Iris pigment epithelial cell (primary cell): ENCODE measurements at regions not wholly inside any gene's neighbourhood (a gene's known extent, or its start where the extent isn't known, plus 50 kb on each side); places are given as distances from the start of the nearest gene placed in this dataset.

Source experiments
- DNase-seq: peaks from one replicate; pipeline ENCODE4 v3.0.0-alpha.2; 2011; ENCODE audit warnings: low read depth

DNA sequence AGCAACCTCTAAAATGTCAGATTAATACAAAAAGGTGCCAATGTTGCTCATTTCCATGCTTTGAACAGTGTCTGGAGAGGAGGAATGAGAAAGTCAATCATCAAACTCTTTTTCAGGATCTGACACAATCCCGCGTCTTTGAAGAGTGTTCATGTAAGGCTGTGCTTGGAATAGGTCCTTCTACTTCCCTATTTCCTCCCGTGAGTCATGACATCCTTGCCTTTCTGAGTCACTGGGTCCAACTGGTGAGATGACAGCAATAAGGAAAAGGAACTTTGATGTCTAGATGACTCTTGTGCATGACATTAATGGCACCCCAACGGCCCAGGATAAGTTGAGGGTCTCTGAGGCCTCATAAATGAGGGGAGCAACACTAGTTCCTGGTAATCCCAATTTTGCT lies 109.0 kb upstream of the CELF4 start:
- DNase-seq, result no peak

DNA sequence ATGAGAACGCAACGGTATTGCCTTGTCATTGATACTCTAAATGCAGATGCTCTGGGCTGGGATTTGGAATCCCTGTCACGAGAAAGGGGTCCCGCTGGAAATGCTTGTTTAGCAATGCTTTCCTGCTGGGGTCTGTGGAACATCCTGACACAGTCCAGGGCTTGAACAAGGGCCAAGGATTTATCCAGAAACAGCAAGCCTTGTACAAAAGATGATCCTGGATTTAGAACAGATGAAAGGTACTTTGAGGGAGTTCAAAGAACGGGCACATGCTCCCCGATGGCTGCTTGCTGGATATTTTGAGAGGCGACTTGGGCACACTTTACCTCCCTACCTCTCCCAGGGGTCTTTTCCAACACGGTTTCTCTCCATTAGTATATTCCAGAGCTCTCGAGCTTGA lies 108.1 kb upstream of the CELF4 start:
- no peak for DNase-seq

DNA sequence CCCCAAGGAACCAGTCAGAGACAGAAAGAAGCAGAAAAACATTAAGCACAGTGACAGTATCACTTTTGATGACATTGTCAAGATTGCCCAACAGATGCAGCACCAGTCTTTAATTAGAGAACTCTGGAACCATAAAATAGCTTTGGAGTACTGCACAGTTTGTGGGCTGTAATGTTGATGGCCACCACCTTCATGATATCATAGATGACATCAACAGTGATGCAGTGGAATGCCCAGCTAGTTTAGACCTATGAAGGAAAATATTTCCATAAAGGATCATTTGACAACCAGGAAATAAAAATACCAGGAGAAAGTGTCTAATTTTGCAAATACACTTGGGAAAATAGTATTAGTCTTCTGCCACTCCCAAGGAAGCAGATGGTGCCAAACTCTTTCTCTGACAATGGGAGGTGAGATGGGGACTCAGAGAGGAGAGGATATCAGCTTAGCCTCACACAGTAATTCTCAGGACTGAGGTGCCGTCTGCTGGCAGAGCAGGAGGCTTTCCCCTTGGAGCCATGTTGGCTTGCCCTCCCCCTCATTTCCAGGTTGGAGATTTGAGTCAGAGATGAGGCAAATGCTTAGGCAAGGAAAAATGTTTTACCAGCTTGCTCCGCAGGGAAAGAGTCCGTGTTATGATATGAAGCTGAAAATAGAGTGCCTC lies 107.5 kb upstream of the CELF4 start:
- DNase-seq, result no peak

DNA sequence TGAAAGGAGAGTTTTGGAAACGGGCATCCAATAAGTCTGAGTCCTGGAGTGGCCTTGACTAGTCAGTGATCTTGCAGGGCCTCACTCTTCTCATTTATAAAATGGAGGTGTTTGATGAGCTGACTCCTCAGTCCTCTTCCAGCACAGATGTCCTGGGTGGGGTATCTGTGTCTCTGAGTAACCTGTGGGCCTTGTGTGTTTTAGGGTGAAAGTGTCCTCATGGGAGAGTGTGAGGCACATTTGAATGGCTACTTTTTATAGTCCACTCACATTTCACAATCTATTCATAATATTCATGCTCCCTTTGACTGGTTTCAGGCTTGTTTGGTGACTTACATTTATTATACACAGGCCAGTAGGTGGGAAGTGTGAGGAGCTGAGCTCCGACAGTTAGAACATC lies 106.4 kb upstream of the CELF4 start:
- no peak for DNase-seq

DNA sequence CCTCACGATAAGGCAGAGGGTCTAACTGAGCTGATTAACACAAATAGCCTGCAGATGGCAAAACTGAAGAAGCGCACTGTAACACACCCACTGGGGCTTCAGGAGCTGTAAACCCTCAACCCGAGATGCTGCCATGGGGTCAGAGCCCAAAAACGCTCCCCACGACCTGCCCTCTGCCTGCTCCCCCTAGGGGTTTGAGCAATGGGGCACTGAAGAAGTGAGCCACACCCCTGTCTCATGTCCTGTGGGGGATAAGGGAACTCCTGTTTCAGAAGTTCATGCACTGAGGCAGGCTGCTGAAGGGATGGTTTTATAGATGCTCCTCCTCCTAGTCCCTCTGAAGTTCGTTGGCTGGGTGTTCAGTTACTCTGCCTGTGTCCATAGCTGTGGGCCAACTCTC lies 105.9 kb upstream of the CELF4 start:
- no peak for DNase-seq

DNA sequence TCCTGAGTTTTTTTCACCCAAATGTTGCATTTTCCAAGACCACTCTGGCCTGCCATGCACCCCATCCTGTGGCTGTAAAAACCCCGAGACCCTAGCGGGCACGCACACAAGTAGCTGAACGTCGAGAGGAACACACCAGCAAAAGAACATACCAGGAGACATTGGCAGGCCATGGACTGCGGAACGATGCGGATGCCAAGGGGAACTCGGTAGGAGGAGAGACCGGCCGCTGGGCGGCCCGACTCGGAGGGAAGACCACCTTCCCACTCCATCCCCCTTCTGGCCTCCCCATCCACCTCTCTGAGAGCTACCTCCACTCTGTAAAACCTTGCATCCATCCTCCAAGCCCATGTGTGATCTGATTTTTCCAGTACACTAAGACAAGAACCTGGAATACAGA lies 105.5 kb upstream of the CELF4 start:
- no peak for DNase-seq

DNA sequence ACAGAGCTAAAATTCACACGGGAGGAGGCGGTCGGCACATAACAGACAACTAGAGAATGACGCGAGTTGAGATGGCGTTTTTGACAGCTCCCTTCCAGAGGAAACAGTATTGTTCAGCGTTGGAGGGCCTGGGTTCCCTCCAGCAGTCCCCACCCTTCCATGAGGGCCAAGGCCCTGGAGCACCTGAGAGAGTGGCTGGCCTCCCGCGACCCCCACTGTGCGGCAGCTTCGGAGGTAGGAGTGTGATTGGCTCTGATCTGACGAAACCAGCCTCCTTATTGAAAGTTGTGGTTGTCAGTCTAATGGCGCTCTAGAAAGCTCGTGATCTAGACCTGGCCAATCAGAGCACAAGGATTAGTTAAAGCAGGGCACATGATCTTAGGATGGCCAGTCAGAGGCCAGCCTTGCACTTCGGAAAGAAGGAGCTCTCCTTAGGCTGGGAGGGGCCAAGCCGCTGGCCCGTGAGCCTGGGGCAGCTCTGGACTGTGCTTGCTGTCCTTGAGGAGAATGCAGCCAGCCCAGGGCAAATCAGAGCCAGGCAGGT lies 104.5 kb upstream of the CELF4 start:
- DNase-seq, result no peak

DNA sequence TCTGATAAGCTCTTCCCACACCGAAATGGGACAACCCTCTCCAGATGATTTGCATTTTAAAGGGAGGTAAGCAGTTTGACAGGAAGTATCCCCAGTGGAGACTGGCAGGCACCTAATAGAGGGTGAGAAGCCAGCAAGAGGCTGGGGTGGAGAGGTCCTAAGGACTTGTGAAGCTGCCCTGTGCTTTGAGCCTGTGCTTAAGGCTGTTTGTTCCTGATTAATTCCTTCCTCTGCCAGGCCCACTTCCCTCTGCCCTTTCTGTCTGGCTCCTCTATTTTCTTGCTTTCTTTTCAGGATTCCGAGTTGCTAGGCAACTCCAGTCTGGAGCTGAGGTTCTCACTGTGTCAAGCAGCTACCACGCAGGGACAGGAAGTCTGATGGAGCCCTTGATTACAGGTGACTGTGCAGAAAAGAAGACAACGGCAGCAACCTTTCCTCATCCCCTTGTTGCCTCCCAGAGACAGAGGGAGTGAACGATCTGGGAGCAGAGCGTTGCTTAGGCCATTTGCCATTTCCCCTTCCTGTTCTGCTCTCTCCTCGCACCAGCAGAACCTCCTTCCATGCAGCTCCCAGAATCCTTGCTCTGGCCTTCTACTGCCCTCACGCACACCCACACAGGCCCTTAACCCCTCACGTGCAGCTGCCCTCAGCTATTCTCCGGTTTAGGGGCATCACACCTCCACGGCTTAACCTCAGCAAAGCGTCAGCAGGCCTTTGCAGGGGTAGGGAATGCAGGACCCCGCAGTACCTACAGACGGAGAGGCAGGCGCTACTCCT lies 103.6 kb upstream of the CELF4 start:
- no peak for DNase-seq

DNA sequence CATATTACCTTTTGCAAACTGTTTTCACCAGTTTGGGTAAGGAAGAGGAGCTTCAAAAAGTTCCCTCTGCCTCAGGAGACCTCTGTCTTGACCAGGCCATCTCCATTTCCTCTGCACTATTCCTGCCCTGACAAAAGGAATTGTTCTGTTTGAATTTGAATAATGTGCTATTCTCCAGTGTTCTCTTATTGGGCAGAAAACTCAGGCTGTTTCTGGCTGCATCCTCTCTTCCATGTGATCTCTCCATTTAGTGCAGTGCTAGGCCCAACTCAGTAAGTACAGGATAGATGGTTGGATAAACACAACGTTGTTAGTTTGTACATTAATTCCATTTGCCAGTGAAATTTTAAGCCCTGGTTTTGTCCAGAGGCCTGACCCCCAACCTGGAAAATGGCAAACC lies 102.2 kb upstream of the CELF4 start:
- no peak for DNase-seq

DNA sequence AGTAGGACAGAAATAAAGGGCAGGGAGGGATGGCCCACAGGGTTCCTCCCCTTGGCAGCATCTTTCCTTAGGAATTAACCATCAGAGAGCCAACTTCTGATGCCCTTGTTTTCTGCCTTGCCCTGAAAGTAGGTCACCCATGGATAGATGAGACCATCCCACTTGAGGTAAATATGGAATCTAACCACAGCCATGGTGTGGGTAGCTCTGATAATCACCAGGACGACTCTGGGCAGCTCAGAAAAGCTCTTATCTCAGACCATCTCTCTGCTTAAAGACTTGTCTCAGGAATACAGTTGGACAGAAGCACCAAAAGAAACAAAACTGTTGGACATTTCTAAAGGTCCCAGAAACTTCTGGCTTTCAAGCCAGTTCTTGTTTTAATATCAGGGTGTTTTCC lies 101.4 kb upstream of the CELF4 start:
- no peak for DNase-seq

DNA sequence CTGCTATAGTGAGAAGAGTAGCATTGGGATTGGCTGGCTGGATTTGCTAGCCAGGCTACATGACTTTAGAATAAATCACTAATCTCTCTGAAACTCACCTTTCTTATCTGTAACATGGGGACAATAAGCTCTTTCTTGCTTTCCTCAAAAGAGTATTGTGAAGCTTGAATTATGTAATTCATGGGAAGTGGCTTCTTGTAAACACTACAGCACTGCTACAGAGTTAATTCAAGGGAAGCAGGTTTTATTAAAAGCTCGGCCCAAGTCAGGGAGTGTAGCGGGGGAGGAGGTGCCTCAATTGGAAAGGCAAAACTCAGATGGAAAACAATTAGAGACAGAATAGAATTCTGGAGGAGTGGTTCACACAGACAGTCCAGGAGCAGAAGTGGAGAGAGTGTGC lies 100.9 kb upstream of the CELF4 start:
- DNase-seq, result no peak

DNA sequence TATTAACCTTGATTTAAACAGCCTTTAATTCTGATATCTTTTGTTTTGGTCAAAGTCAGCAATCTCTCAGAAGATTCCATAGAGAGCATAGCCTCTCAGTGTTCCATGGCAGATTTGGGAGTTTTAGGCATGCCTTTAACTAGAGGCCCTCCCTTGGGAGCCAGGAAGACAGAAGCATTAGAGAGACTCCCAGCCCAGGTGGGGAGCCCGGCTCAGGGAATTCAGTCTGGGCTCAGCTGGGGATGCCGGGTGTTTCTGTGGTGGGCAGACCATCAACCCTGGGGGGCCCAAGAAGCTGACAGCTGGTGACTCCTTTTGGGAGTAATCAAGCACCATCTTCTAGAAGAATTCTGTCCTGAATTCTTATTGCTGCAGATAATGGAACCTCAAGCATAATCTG lies 99.7 kb upstream of the CELF4 start:
- DNase-seq, result no peak

DNA sequence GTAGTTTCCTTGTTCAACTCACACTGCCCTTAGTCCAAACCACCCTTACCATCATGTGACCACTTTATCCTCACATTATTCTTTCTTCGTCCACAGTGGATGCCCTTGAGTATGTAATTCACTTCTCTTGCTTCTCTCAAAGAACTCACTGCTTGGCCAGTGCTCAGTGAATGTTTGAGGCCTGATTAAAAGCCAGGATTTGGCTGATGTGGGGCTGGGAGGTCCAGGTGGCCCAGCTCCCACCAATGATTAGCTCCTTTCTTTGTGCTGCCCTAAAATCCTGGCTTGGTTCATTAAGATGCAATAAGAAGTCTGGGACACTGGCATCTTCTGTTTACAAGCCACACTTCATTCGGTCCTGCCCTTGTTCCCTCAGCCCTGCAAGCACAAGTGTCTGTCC lies 97.8 kb upstream of the CELF4 start:
- DNase-seq, result no peak

DNA sequence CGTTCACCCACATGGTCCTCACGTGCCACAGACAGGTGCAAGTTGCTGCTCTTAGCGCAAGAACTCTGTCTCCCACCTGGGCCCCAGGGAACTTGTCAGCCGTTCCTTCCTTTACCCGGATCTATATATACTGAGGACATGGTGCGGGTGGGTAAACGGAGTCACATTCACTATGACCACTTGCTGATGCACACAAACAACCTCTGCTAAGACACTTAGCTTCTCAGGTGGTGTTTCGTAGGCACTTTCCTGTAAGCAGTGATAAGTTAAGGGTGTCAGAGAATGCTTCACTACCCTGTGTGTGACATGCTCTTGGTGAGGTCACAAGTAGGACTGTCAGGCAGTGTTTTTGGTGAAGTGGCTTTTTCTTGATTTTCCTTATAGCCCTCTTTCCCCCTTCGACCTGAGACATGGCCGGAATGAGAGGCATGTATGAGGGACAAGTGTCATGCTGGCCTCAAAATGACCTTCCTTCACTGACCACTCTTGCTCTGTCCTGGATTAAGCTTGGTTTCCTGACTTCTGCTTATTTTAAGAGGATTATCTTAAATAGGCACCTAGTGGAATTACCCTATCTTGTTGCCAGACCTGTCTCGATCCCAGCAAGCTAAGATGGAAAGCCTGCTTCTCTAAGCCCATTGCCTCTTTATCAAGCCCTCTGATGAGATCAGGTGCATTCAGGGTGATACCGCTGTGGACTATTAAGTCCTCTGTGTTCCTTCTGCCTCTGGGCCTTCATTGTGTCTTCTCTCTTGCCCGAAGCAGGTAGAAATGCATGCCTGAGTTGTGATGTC lies 97.1 kb upstream of the CELF4 start:
- DNase-seq, result no peak

DNA sequence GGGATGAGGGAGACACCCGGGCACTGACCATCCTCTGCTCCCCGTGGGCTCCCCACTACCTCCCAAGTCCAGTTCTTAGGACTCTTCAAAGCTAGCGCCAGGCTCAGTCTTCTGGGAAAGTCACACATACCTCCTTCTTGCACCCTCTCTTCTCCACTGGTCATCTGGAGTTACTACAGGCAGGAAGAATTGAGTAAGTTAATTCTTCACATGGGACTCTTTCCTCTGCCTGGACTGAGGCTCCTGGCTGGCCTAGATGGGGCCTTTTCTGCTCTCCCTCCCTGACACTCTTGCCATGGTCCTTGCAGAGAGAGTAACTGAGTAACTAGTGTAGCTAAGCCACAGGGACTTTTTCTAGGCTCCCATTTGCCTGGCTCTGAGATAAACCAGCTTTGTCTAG lies 96.5 kb upstream of the CELF4 start:
- DNase-seq, result no peak

DNA sequence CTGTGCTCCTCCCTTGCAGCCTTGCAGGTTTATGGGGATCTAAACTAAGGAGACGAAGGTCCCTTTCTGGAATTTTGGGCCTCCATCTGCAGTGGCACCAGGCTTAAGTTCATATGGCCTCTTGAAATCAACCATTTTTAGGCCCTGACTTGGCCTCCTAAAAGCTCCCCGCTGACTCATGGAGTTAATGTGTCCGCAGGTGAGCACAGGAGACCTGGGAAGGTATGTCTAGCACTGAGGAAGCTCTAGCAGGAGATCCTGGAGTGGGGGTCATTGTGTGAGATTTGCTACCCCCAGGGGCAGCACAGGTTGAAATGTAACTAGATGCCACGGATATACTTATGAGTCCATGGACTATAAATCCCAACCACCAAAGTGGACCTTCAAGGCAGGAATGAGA lies 95.9 kb upstream of the CELF4 start:
- DNase-seq, result no peak

DNA sequence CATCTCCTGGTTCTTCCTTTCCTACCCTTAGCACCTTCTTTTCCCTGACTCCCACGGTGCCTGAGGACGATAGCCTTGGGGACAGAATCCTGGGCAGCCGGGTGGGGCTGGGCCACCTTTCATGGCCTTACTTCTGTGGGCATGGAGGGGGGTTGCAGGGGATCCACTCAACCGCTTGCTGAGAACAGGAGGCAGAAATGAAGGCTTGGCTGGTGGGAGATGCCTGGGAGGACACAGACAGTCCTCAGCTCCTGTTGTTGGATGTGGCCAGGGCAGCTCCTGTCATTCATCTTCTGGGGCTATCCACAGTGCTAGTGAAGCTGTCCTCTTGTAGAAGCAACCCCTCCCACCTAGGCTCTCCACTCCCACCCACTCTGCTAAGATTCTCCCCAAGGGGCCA lies 95.5 kb upstream of the CELF4 start:
- DNase-seq, result no peak

DNA sequence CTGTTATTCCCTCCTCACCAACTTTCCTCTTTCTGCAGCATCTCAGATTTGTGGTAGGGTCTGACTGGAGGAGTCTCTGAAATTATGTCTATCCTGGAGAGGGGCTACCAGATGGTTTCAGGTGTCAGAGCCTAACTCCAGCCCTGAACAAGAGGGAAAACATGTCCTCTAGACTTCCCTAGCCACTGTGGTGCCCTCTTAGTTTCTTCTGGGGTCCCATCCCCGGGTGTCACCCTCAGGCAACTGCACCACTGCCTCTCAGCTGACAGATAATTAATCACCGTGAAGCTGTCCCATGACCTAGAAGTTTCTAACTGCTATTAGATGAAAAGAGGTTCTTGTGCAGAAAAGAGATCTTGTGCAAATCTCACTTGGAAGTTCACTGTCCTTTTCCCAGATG lies 95.1 kb upstream of the CELF4 start:
- DNase-seq, result no peak

DNA sequence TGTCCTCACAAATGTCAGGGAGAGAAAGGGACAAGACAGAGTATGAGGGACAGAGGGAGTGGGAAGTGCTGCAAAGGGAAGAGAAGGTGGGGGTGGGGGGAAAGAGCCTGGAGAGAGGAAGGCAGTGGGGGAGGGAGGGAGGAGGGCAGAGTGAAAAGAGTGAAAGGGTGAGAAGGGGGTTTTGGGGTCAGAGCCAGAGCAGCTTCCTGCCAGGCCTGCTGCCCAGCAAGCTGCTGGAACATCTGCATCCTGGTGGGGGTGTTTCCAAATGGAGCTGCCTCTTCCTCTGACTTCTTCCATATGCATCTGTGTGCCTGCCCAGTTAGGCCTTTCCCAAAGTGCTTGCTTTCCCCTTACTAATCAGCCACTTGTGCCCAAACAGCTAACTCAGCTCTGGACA lies 94.3 kb upstream of the CELF4 start:
- DNase-seq, result no peak

DNA sequence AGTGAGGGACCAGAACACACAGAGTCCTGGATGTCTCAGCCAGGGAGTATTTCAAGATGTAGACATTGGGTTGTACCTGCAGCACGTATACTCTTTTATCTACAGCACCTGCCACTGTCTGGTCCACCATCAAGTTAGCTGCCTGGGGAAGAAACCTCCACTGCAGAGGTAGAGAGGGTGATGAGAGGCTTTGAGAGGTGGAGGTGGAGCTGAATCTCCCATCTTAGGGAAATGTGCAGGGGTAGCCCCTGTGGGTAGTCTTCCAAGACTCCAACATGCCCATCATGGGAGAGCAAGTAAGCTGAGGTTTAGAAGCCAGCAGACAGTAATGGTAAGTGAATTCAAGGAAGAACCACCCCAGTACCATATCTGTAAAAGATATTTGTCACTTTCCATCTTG lies 93.3 kb upstream of the CELF4 start:
- DNase-seq, result no peak

DNA sequence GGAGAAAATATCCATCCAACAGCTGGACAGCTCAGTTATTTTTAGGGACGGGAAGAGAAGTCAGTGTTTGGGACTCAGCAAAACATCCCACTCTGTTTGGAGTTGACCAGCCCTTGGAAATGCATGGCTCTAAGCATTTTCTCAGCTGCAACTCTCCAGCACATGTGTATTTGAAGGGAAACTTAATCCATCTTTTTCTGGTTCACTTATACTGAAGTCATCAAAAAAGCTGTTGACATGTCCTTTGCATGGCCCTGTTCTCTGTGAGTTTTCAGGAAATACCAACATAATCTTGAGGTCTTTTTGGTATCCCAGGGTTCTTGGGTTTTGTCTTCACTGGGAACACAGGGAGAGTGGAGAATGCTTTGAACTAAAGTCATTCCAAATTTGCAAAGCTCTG lies 91.9 kb upstream of the CELF4 start:
- DNase-seq, result no peak

DNA sequence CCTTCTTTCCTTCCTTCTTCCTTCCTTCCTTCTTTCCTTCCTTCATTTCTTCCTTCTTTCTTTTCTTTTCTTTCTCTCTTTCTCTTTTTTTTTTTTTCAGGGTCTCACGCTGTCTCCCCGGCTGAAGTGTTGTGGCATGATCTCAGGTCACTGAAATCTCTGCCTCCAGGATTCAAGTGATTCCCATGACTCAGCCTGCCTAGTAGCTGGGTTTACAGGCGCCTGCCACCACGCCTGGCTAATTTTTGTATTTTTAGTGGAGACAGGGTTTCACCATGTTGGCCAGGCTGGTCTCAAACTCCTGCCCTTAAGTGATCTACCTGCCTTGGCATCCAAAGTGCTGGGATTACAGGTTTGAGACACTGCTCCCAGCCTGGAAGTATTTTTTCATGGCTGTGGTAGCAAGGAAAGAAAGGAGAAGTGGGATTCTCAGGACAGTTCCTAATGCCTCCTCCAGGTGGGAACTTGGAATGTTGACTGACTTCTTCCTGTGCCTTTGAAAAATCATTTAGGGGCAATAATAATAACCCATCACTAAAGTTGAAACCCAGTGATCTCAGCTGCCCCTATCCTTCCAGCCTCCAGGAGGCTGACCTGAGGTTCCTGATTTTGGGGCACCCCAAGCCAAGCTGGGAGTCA lies 89.3 kb upstream of the CELF4 start:
- no peak for DNase-seq

DNA sequence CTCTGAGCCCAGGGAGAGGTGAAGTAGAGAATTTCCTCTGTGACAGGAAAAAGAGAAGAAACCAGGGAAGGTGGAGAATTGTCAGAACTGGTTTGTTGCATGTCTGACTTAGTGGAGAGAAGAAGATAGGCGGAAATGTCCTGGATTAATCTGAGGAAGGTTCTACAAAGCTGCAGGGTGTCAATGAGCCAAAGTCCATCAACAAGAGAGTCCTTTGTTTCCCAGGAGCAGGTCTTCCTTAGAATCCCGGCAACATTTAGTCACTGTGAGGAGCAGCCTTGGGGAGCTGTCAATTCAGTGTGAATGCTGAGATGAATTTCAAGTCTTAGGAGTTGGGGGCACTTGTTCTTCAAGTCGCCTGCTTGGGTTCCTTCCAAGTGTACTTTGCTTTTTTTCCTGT lies 88.4 kb upstream of the CELF4 start:
- no peak for DNase-seq
